Testis (tissue), 2 donors: ENCODE measurements at regions not wholly inside any gene's neighbourhood (a gene's known extent, or its start where the extent isn't known, plus 50 kb on each side); places are given as distances from the start of the nearest gene placed in this dataset.

Experiments
- CTCF ChIP-seq, 3 experiments: fragments of 450-650 bp in 2 of 3; fragments of 200-600 bp in 1 of 3; sonication (generic) in 1 of 3; IDR thresholded peaks; one replicate each; pipeline ENCODE4 v1.5.1; 2016 to 2019; ENCODE audit warnings: antibody characterized with exemption in 3 of 3, mild to moderate bottlenecking in 2 of 3, moderate library complexity in 1 of 3
- POLR2A ChIP-seq: fragments of 450-650 bp; IDR thresholded peaks from one replicate; pipeline ENCODE4 v1.6.1; 2017; ENCODE audit warnings: antibody characterized with exemption, mild to moderate bottlenecking, moderate library complexity

- TF ChIP-seq POLR2A, result no peak
- no peak for TF ChIP-seq CTCF (IDR thresholded peaks at IDR 0.05)
Measured at GRCh38 chr20:55774628-55775027, 230.7 kb downstream of the CBLN4 start.
